Esophagus (tissue), 2 donors: ENCODE measurements at regions not wholly inside any gene's neighbourhood (a gene's known extent, or its start where the extent isn't known, plus 50 kb on each side); places are given as distances from the start of the nearest gene placed in this dataset.

Experiments used
- H3K27ac ChIP-seq, 2 donors: one replicate each; pipeline ENCODE4 v1.5.1; 2013; ENCODE audit warnings: low read depth in 2 of 2, mild to moderate bottlenecking in 2 of 2, inconsistent platforms in 1 of 2, low read length in 1 of 2, moderate library complexity in 1 of 2
- H3K27me3 ChIP-seq, 2 donors: one replicate each; pipeline ENCODE4 v1.6.1; 2013; ENCODE audit warnings: low read length in 2 of 2, control low read depth in 1 of 2, mild to moderate bottlenecking in 1 of 2; ENCODE audit not compliant: insufficient read depth in 2 of 2, control insufficient read depth in 1 of 2
- H3K36me3 ChIP-seq, 2 donors: one replicate each; pipeline ENCODE4 v1.6.1; 2013; ENCODE audit warnings: low read length in 1 of 2; ENCODE audit not compliant: control insufficient read depth in 2 of 2, insufficient read depth in 2 of 2
- H3K4me1 ChIP-seq, 2 donors: one replicate each; pipeline ENCODE4 v1.6.1; 2013; ENCODE audit warnings: low read length in 1 of 2; ENCODE audit not compliant: control insufficient read depth in 2 of 2, insufficient read depth in 2 of 2
- H3K4me3 ChIP-seq, 2 donors: one replicate each; pipeline ENCODE4 v1.5.1; 2013; ENCODE audit warnings: low read length in 2 of 2, mild to moderate bottlenecking in 2 of 2, low read depth in 1 of 2, moderate library complexity in 1 of 2
- H3K9me3 ChIP-seq, 2 donors: one replicate each; pipeline ENCODE4 v1.6.1; 2013; ENCODE audit warnings: mild to moderate bottlenecking in 2 of 2, low read depth in 1 of 2, low read length in 1 of 2, moderate library complexity in 1 of 2; ENCODE audit not compliant: control insufficient read depth in 2 of 2, insufficient read depth in 1 of 2
- WGBS, 2 donors: extraction: QIAGEN DNeasy Blood & Tissue Kit; methylation state at CpG; one replicate each; pipeline ENCODE4 v1.1.7; 2013; 5-methylcytosine and 5-hydroxymethylcytosine counted together
- donor health status: healthy with polysubstance abuse.
- donor health status: Bipolar disorder and iron deficiency.

- WGBS, 2 donors = 67 to 72% methylated on average over 1 of the region's 1 CpG
- Histone ChIP-seq H3K36me3 (no peaks in the 10 kb centered on the region), H3K4me3 (no peak overlapping the region), H3K27me3 (no peaks in the 10 kb centered on the region), H3K9me3 (no peaks in the 10 kb centered on the region), H3K27ac (no peak overlapping the region), H3K4me1 (no peaks in the 10 kb centered on the region)
Observed at GRCh38 chr2:123040506-123040905, 984.6 kb upstream of the CNTNAP5 start.

GRCh38 chr2:123043458-123043857 is 981.6 kb upstream of the CNTNAP5 start:
- Histone ChIP-seq H3K9me3 (no peaks in the 10 kb centered on the region), H3K4me3 (no peak overlapping the region), H3K27me3 (no peaks in the 10 kb centered on the region), H3K36me3 (no peaks in the 10 kb centered on the region), H3K4me1 (no peaks in the 10 kb centered on the region), H3K27ac (no peak overlapping the region)
- 92 to 95% methylated on average over 1 of the region's 1 CpG for WGBS, 2 donors

GRCh38 chr2:123045713-123046112 is 979.4 kb upstream of the CNTNAP5 start:
- Histone ChIP-seq H3K36me3 (no peaks in the 10 kb centered on the region), H3K27ac (no peak overlapping the region), H3K27me3 (no peaks in the 10 kb centered on the region), H3K4me3 (no peak overlapping the region), H3K9me3 (no peaks in the 10 kb centered on the region), H3K4me1 (no peaks in the 10 kb centered on the region)
- WGBS, 2 donors = 54 to 57% methylated on average over 3 of the region's 3 CpGs

- H3K4me3 ChIP-seq = no peak overlapping the region
- H3K36me3 ChIP-seq = no peaks in the 10 kb centered on the region
- no peak overlapping the region for H3K27ac ChIP-seq
- no peaks in the 10 kb centered on the region for H3K4me1 ChIP-seq
- H3K9me3 ChIP-seq = no peaks in the 10 kb centered on the region
- no peaks in the 10 kb centered on the region for H3K27me3 ChIP-seq
Observed at GRCh38 chr2:123047186-123047585, 977.9 kb upstream of the CNTNAP5 start.

- no peaks in the 10 kb centered on the region for H3K9me3 ChIP-seq
Observed at GRCh38 chr2:123051136-123051535, 974.0 kb upstream of the CNTNAP5 start.

DNA sequence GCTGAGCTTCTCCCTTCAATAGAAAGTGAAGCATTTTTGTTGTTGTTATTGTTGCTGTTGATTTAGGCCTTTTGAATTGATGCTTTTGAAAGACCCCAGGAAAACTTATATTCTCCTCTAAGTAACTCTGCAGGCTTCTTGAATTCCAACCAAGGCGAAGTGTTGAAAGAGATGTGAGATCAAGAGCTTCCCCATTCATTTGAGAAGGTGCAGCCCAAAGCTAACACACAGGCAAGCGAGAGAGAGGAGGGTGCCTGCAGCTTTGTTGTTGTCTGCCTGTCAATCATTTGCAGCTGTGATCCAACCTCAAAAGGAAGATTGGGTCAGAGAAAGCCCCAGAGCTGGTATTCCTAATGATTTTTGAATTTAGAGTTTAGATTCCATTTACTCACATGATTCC is 963.6 kb upstream of the CNTNAP5 start:
- Histone ChIP-seq H3K27me3 (no peaks in the 10 kb centered on the region), H3K36me3 (no peaks in the 10 kb centered on the region), H3K4me3 (no peak overlapping the region), H3K9me3 (no peaks in the 10 kb centered on the region), H3K4me1 (no peaks in the 10 kb centered on the region), H3K27ac (no peak overlapping the region)
- WGBS, 2 donors = 63 to 70% methylated on average over 2 of the region's 2 CpGs

More at GRCh38 chr2:123051136-123051535, 974.0 kb upstream of the CNTNAP5 start:
- no peak overlapping the region for H3K27ac ChIP-seq
- 75 to 83% methylated on average over 2 of the region's 2 CpGs for WGBS, 2 donors
- no peaks in the 10 kb centered on the region for H3K27me3 ChIP-seq
- no peak overlapping the region for H3K4me3 ChIP-seq
- H3K36me3 ChIP-seq = no peaks in the 10 kb centered on the region
- no peaks in the 10 kb centered on the region for H3K4me1 ChIP-seq

GRCh38 chr2:123073371-123073770 is 951.7 kb upstream of the CNTNAP5 start:
- Histone ChIP-seq H3K27ac (no peak overlapping the region), H3K4me1 (no peaks in the 10 kb centered on the region), H3K36me3 (no peaks in the 10 kb centered on the region), H3K27me3 (no peaks in the 10 kb centered on the region), H3K4me3 (no peak overlapping the region), H3K9me3 (peaks cover 0 to 3% of the 10 kb centered on the region in 2 donors)
- 59 to 71% methylated on average over 1 of the region's 1 CpG for WGBS, 2 donors

- Histone ChIP-seq H3K27me3 (no peaks in the 10 kb centered on the region), H3K36me3 (no peaks in the 10 kb centered on the region), H3K4me1 (no peaks in the 10 kb centered on the region), H3K4me3 (no peak overlapping the region), H3K27ac (no peak overlapping the region), H3K9me3 (peaks cover 0 to 3% of the 10 kb centered on the region in 2 donors)
Observed at GRCh38 chr2:123073956-123074355, 951.1 kb upstream of the CNTNAP5 start.

DNA sequence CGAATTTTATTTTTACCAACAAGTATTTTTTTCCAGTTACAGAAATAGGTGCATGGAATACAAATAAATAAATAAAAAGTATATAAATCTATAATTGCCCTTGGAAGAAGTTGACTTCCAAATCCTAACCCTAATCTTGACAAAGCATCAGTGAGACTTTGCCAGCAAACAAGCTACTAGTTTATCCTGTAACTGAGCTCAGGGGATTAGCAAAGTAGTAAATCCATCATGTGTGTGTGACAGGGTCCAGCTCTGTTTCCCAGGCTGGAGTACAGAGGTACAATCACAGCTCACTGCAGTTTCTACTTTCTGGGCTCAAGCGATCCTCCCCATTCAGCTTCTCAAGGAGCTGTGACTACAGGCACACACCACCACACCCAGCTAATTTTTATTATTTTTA is 948.0 kb upstream of the CNTNAP5 start:
- H3K27ac ChIP-seq = no peak overlapping the region
- 52 to 57% methylated on average over 2 of the region's 2 CpGs for WGBS, 2 donors
- H3K9me3 ChIP-seq = peaks cover 0 to 3% of the 10 kb centered on the region in 2 donors
- H3K36me3 ChIP-seq = no peaks in the 10 kb centered on the region
- no peaks in the 10 kb centered on the region for H3K27me3 ChIP-seq
- H3K4me3 ChIP-seq = no peak overlapping the region
- no peaks in the 10 kb centered on the region for H3K4me1 ChIP-seq

DNA sequence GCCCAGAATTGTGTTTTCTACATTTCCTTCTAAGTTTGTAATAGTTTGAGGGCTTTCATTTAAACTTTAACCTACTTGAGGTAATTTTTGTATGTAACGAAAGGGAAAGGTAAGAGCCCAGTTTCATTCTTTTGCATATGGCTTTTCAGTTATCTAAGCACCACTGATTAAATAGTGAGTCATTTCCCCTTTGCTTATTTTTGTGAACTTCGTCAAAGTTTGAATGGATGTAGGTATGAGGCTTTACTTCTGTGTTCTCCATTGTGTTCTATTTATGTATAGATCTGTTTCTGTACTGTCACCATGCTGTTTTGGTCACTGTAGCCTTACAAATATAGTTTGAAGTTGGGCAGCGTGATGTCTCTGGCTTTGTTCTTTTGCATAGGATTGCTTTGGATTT is 944.8 kb upstream of the CNTNAP5 start:
- Histone ChIP-seq H3K36me3 (no peaks in the 10 kb centered on the region), H3K27me3 (no peaks in the 10 kb centered on the region), H3K9me3 (no peaks in the 10 kb centered on the region), H3K4me1 (no peaks in the 10 kb centered on the region), H3K4me3 (no peak overlapping the region), H3K27ac (no peak overlapping the region)
- 61 to 62% methylated on average over 3 of the region's 3 CpGs for WGBS, 2 donors
